ENCODE measurements at regions not wholly inside any gene's neighbourhood (a gene's known extent, or its start where the extent isn't known, plus 50 kb on each side); places are given as distances from the start of the nearest gene placed in this dataset.
"Not testable (repeated sequence)": the region's sequence is repeated elsewhere in the genome, so short reads cannot be mapped to it uniquely, and the experiment has no call there.

- H3K9me3 ChIP-seq (replicated peaks); H3K4me1 ChIP-seq; H3K27me3 ChIP-seq; H3K36me3 ChIP-seq; DNase-seq; H3K4me3 ChIP-seq; H3K27ac ChIP-seq: not testable (repeated sequence)
These were observed 226.1 kb downstream of the FRK start for GRCh38 chr6:115834542-115834941.

DNA sequence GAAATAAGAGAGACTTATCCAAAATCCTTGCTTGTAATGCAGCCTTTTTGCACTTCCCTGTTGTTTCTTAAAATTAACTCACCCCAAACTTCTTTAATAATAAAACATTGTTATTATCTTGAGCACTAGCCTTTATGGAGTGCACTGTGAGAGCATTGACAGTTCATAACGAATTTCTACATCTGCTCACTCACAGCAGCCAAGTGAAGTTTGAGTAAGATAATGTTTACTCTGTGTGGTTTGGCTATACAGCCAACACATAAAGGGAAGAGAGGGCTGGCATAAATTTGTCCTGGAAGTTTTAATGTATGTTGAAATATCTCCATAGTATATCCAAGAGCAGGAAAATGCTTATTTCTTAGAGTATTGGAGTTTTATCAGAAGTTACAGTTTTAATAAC, 227.9 kb downstream of the FRK start:
- H3K9me3 ChIP-seq (replicated peaks) = no peaks in the 10 kb centered on the region
- no peak overlapping the region for H3K27ac ChIP-seq
- no peaks in the 10 kb centered on the region for H3K36me3 ChIP-seq
- H3K4me3 ChIP-seq = no peak overlapping the region
- no peaks in the 10 kb centered on the region for H3K27me3 ChIP-seq
- no peak for DNase-seq
- no peaks in the 10 kb centered on the region for H3K4me1 ChIP-seq

GRCh38 chr6:115832186-115832585, 228.5 kb downstream of the FRK start:
- DNase-seq = no peak
- no peaks in the 10 kb centered on the region for H3K9me3 ChIP-seq (replicated peaks)
- H3K4me3 ChIP-seq = no peak overlapping the region
- H3K27me3 ChIP-seq = no peaks in the 10 kb centered on the region
- no peaks in the 10 kb centered on the region for H3K4me1 ChIP-seq
- no peak overlapping the region for H3K27ac ChIP-seq
- no peaks in the 10 kb centered on the region for H3K36me3 ChIP-seq

GRCh38 chr6:115830895-115831294, 229.8 kb downstream of the FRK start:
- Histone ChIP-seq H3K4me3 (no peak overlapping the region), H3K9me3 (replicated peaks) (no peaks in the 10 kb centered on the region), H3K27me3 (no peaks in the 10 kb centered on the region), H3K27ac (no peak overlapping the region), H3K36me3 (no peaks in the 10 kb centered on the region), H3K4me1 (no peaks in the 10 kb centered on the region)
- DNase-seq = no peak

DNA sequence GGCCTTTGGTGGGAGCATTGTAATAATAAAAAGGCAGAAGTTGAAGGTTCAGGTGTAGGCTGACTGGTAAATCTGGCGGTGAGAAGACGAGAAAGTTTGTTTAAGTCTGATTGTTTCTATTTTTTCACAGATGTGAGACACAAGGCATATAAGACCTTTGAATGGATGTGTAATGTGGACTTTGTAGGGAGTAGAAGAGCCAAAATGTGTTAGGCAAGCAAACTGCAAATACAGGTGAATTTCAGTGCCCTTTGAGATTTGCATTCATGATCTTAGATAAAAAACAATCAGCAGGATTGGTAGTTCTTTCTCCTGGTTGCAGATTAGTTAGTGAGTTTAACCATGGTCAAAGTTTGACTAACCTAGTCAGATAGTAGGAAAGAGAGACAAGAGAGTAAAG, 238.9 kb downstream of the FRK start:
- Histone ChIP-seq H3K4me1 (no peaks in the 10 kb centered on the region), H3K9me3 (replicated peaks) (no peaks in the 10 kb centered on the region; the same call in 1 of the 2 replicates), H3K27me3 (no peaks in the 10 kb centered on the region), H3K36me3 (no peaks in the 10 kb centered on the region), H3K4me3 (no peak overlapping the region), H3K27ac (no peak overlapping the region)
- DNase-seq = no peak

DNA sequence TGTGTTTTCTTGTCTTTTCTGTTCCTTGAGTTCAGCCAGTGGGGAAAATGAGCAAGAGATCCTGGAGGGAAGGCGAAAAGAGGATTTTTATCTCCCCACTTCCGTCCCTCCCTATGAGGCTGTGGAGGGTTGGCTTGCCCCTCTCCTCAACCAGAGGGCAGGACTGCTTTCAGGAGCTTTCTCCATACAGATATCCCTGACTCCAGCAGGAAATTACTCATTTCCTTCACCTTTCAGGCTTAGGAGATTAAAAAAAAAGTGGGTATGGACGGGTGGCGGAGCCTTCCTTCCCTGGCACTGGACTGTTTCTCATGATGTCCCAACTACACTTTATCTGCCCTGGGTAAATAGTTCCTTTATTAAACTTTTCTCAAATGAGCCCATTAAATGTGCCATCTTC, 241.2 kb downstream of the FRK start:
- no peak for DNase-seq
- no peaks in the 10 kb centered on the region for H3K27me3 ChIP-seq
- H3K4me3 ChIP-seq = no peak overlapping the region
- no peak overlapping the region for H3K27ac ChIP-seq
- no peaks in the 10 kb centered on the region for H3K36me3 ChIP-seq
- H3K4me1 ChIP-seq = no peaks in the 10 kb centered on the region
- no peaks in the 10 kb centered on the region; the same call in 1 of the 2 replicates for H3K9me3 ChIP-seq (replicated peaks)

GRCh38 chr6:115817161-115817560, 243.5 kb downstream of the FRK start:
- Histone ChIP-seq H3K4me1 (no peaks in the 10 kb centered on the region), H3K9me3 (replicated peaks) (no peaks in the 10 kb centered on the region; the same call in 1 of the 2 replicates), H3K27me3 (no peaks in the 10 kb centered on the region), H3K36me3 (no peaks in the 10 kb centered on the region), H3K4me3 (no peak overlapping the region), H3K27ac (no peak overlapping the region)
- no peak for DNase-seq

- Histone ChIP-seq H3K4me3 (no peak overlapping the region), H3K4me1 (no peaks in the 10 kb centered on the region), H3K27ac (no peak overlapping the region), H3K27me3 (no peaks in the 10 kb centered on the region), H3K36me3 (no peaks in the 10 kb centered on the region), H3K9me3 (replicated peaks) (no peaks in the 10 kb centered on the region)
- no peak for DNase-seq
These were observed 245.8 kb downstream of the FRK start for GRCh38 chr6:115814907-115815306.

- Histone ChIP-seq H3K4me3 (no peak overlapping the region), H3K27me3 (no peaks in the 10 kb centered on the region), H3K36me3 (no peaks in the 10 kb centered on the region), H3K27ac (no peak overlapping the region), H3K9me3 (replicated peaks) (no peaks in the 10 kb centered on the region), H3K4me1 (no peaks in the 10 kb centered on the region)
- no peak for DNase-seq
These were observed 249.2 kb downstream of the FRK start for GRCh38 chr6:115811541-115811940.

- H3K36me3 ChIP-seq = no peaks in the 10 kb centered on the region
- H3K27ac ChIP-seq = no peak overlapping the region
- H3K4me1 ChIP-seq = no peaks in the 10 kb centered on the region
- H3K27me3 ChIP-seq = no peaks in the 10 kb centered on the region
- H3K4me3 ChIP-seq = no peak overlapping the region
- no peak for DNase-seq
- no peaks in the 10 kb centered on the region for H3K9me3 ChIP-seq (replicated peaks)
These were observed 262.5 kb downstream of the FRK start for GRCh38 chr6:115798229-115798628.

- DNase-seq = no peak
- Histone ChIP-seq H3K4me1 (no peaks in the 10 kb centered on the region), H3K9me3 (replicated peaks) (no peaks in the 10 kb centered on the region), H3K27ac (no peak overlapping the region), H3K27me3 (no peaks in the 10 kb centered on the region), H3K4me3 (no peak overlapping the region), H3K36me3 (no peaks in the 10 kb centered on the region)
These were observed 263.9 kb downstream of the FRK start for GRCh38 chr6:115796829-115797228.

- Histone ChIP-seq H3K27me3 (no peaks in the 10 kb centered on the region), H3K9me3 (replicated peaks) (no peaks in the 10 kb centered on the region), H3K36me3 (no peaks in the 10 kb centered on the region), H3K4me1 (no peaks in the 10 kb centered on the region), H3K27ac (no peak overlapping the region), H3K4me3 (no peak overlapping the region)
- DNase-seq = no peak
These were observed 264.6 kb downstream of the FRK start for GRCh38 chr6:115796061-115796460.

- Histone ChIP-seq H3K36me3 (no peaks in the 10 kb centered on the region), H3K27me3 (no peaks in the 10 kb centered on the region; the same call in 1 of the 2 replicates), H3K4me1 (no peaks in the 10 kb centered on the region), H3K9me3 (replicated peaks) (no peaks in the 10 kb centered on the region), H3K27ac (no peak overlapping the region), H3K4me3 (no peak overlapping the region)
- no peak for DNase-seq
These were observed 277.2 kb downstream of the FRK start for GRCh38 chr6:115783402-115784061.

DNA sequence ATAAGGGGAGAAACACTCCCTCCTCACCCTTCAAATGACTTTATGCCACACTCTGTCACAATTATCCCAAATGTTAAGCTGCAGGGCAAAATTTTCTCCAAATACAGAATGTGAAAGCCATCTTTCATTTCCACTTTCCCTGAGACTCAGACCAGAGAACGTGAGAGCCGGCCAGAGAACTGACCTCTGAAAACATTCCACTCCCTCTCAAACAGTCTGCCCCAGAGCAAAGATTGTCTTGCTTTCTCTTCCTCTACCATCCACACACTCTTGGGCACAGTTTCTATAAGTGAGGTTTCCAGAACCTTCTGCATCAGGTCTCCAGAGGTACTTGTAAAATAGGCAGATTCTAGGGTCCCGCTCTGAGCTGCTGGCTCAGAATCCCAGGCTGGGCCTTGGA, 278.1 kb downstream of the FRK start:
- Histone ChIP-seq H3K4me3 (no peak overlapping the region), H3K36me3 (no peaks in the 10 kb centered on the region), H3K4me1 (no peaks in the 10 kb centered on the region), H3K27me3 (no peaks in the 10 kb centered on the region; the same call in 1 of the 2 replicates), H3K27ac (no peak overlapping the region), H3K9me3 (replicated peaks) (no peaks in the 10 kb centered on the region)
- no peak for DNase-seq

DNA sequence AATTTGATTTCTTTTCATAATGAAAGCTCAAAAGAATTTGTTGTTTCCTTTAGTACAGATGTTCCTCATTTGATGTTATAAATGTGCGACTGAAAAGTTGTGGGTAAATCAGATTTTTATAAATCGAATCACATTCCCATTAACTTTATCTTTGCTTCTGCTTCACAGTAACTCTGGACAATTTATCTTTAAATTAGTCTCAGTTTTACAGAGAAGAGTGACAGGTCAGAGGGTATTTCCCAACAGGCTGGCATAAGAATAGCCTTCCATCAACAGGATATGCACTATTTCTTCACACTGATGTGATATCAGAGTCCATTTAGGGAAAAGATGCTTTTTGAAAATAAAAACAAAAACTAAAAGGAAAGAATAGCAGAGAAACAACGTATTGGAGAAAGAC, 286.9 kb downstream of the FRK start:
- no peaks in the 10 kb centered on the region for H3K4me1 ChIP-seq
- H3K4me3 ChIP-seq = no peak overlapping the region
- no peaks in the 10 kb centered on the region for H3K36me3 ChIP-seq
- no peak overlapping the region for H3K27ac ChIP-seq
- H3K27me3 ChIP-seq = no peaks in the 10 kb centered on the region
- DNase-seq = no peak
- H3K9me3 ChIP-seq (replicated peaks) = no peaks in the 10 kb centered on the region

GRCh38 chr6:115770851-115771250, 289.8 kb downstream of the FRK start:
- H3K36me3 ChIP-seq = no peaks in the 10 kb centered on the region
- no peak overlapping the region for H3K27ac ChIP-seq
- no peak overlapping the region for H3K4me3 ChIP-seq
- H3K27me3 ChIP-seq = no peaks in the 10 kb centered on the region
- no peaks in the 10 kb centered on the region for H3K9me3 ChIP-seq (replicated peaks)
- DNase-seq = no peak
- no peaks in the 10 kb centered on the region for H3K4me1 ChIP-seq

Data from SJCRH30 (cell line).